GM23338 (cell line): ENCODE measurements at regions not wholly inside any gene's neighbourhood (a gene's known extent, or its start where the extent isn't known, plus 50 kb on each side); places are given as distances from the start of the nearest gene placed in this dataset.

ENCODE experiments used
- ATAC-seq: fragments of 200-7000 bp; cut with Tn5 transposase; 3 replicates; pipeline ENCODE4 v1.9.1; 2020
- DNase-seq: peaks from one replicate; pipeline ENCODE4 v3.0.0-alpha.2; 2015; ENCODE audit warnings: low spot score
- H2AFZ ChIP-seq: fragments of 200-600 bp; sonication (generic); 2 replicates; pipeline ENCODE4 v1.8.0; 2016; ENCODE audit warnings: antibody characterized with exemption, mild to moderate bottlenecking, moderate library complexity
- H3F3A ChIP-seq: fragments of 200-600 bp; sonication (generic); replicated peaks from 2 replicates; pipeline ENCODE4 v1.8.0; 2017; ENCODE audit warnings: antibody characterized with exemption, mixed run types, low read depth
- H3K27ac ChIP-seq: fragments of 200-600 bp; sonication (generic); 2 replicates; pipeline ENCODE4 v1.6.1; 2016; ENCODE audit warnings: low read depth
- H3K27me3 ChIP-seq: fragments of 200-600 bp; sonication (generic); 2 replicates; pipeline ENCODE4 v1.8.0; 2016; ENCODE audit warnings: mild to moderate bottlenecking, mixed run types, moderate library complexity; ENCODE audit not compliant: insufficient read depth
- H3K36me3 ChIP-seq: fragments of 200-600 bp; sonication (generic); 2 replicates; pipeline ENCODE4 v1.8.0; 2016; ENCODE audit warnings: mild to moderate bottlenecking; ENCODE audit not compliant: insufficient read depth
- H3K4me1 ChIP-seq: fragments of 200-600 bp; sonication (generic); 2 replicates; pipeline ENCODE4 v1.8.0; 2016; ENCODE audit warnings: mild to moderate bottlenecking, moderate library complexity; ENCODE audit not compliant: insufficient read depth
- H3K4me2 ChIP-seq: fragments of 200-600 bp; sonication (generic); 2 replicates; pipeline ENCODE4 v1.7.1; 2017; ENCODE audit warnings: mixed run types
- H3K4me3 ChIP-seq: fragments of 200-600 bp; sonication (generic); 2 replicates; pipeline ENCODE4 v1.6.1; 2016; ENCODE audit warnings: mixed run types
- H3K79me2 ChIP-seq: fragments of 200-600 bp; sonication (generic); replicated peaks from 2 replicates; pipeline ENCODE4 v1.8.0; 2017; ENCODE audit warnings: mild to moderate bottlenecking; ENCODE audit not compliant: insufficient read depth
- H3K9me2 ChIP-seq: fragments of 200-600 bp; sonication (generic); 2 replicates; pipeline ENCODE4 v1.8.0; 2017; ENCODE audit not compliant: insufficient read depth
- H4K20me1 ChIP-seq: fragments of 200-600 bp; sonication (generic); replicated peaks from 2 replicates; pipeline ENCODE4 v1.8.0; 2017; ENCODE audit warnings: mild to moderate bottlenecking; ENCODE audit not compliant: insufficient read depth
- H3K27ac Mint-ChIP-seq: 2 replicates; pipeline ENCODE4 v1.8.0; 2020; ENCODE audit warnings: inconsistent platforms, mild to moderate bottlenecking, moderate library complexity, mixed read lengths
- H3K27me3 Mint-ChIP-seq: 3 replicates; pipeline ENCODE4 v1.8.0; 2022; ENCODE audit warnings: low read depth, mild to moderate bottlenecking, moderate library complexity, mixed read lengths, inconsistent platforms; ENCODE audit not compliant: insufficient read depth, poor library complexity
- H3K36me3 Mint-ChIP-seq: 3 replicates; pipeline ENCODE4 v1.8.0; 2021; ENCODE audit warnings: low read depth, mild to moderate bottlenecking, inconsistent platforms, moderate library complexity, mixed read lengths
- H3K4me1 Mint-ChIP-seq: 3 replicates; pipeline ENCODE4 v1.8.0; 2020; ENCODE audit warnings: mild to moderate bottlenecking, inconsistent platforms, mixed read lengths
- H3K4me3 Mint-ChIP-seq: 3 replicates; pipeline ENCODE4 v1.8.0; 2021; ENCODE audit warnings: moderate library complexity, mild to moderate bottlenecking, inconsistent platforms, mixed read lengths
- H3K9me3 Mint-ChIP-seq: 3 replicates; pipeline ENCODE4 v1.8.0; 2020; ENCODE audit warnings: moderate library complexity, mild to moderate bottlenecking, inconsistent platforms, mixed read lengths
- CREB1 ChIP-seq: fragments of 250-450 bp; sonication (Bioruptor Pico); IDR thresholded peaks from 2 replicates; pipeline ENCODE4 v1.5.0; 2020; ENCODE audit warnings: low read depth, mild to moderate bottlenecking, moderate library complexity
- CTCF ChIP-seq, 2 experiments: fragments of 200-600 bp in 1 of 2; sonication (generic) in 1 of 2; conservative IDR thresholded peaks; 2 replicates each; pipeline versions ENCODE4 v1.5.1 to v1.6.1; 2016 to 2017; ENCODE audit warnings: antibody characterized with exemption in 2 of 2, low read depth in 2 of 2, mild to moderate bottlenecking in 2 of 2, moderate library complexity in 1 of 2
- ETS1 ChIP-seq: IDR thresholded peaks from 2 replicates; pipeline ENCODE4 v1.6.1; 2016; ENCODE audit warnings: antibody characterized with exemption
- EZH2 ChIP-seq: fragments of 200-600 bp; sonication (generic); IDR thresholded peaks from one replicate; pipeline ENCODE4 v1.8.0; 2017; ENCODE audit warnings: antibody characterized with exemption, mild to moderate bottlenecking, low read depth; ENCODE audit not compliant: unreplicated experiment
- EZH2phosphoT487 ChIP-seq: fragments of 200-600 bp; sonication (generic); IDR thresholded peaks from one replicate; pipeline ENCODE4 v1.8.1; 2018; ENCODE audit warnings: antibody characterized with exemption; ENCODE audit not compliant: unreplicated experiment
- JUNB ChIP-seq: IDR thresholded peaks from one replicate; pipeline ENCODE4 v1.6.1; 2016; ENCODE audit warnings: antibody characterized with exemption; ENCODE audit not compliant: unreplicated experiment
- NANOG ChIP-seq: IDR thresholded peaks from 2 replicates; pipeline ENCODE4 v1.6.1; 2016; ENCODE audit warnings: antibody characterized with exemption, borderline replicate concordance
- POLR2AphosphoS5 ChIP-seq: IDR thresholded peaks from 2 replicates; pipeline ENCODE4 v1.6.1; 2016; ENCODE audit warnings: antibody characterized with exemption, low read depth
- REST ChIP-seq: IDR thresholded peaks from one replicate; pipeline ENCODE4 v1.6.1; 2018; ENCODE audit warnings: antibody characterized with exemption; ENCODE audit not compliant: unreplicated experiment
- STAT1 ChIP-seq: IDR thresholded peaks from one replicate; pipeline ENCODE4 v1.6.1; 2016; ENCODE audit warnings: antibody characterized with exemption; ENCODE audit not compliant: unreplicated experiment
- ZNF114 ChIP-seq: fragments of 250-450 bp; sonication (Bioruptor Pico); IDR thresholded peaks from 2 replicates; pipeline ENCODE4 v1.5.0; 2020; ENCODE audit warnings: mild to moderate bottlenecking, moderate library complexity
- ZNF331 ChIP-seq: fragments of 250-450 bp; sonication (Bioruptor Pico); IDR thresholded peaks from 2 replicates; pipeline ENCODE4 v1.5.0; 2020; ENCODE audit warnings: low read depth, mild to moderate bottlenecking, moderate library complexity
- ZNF462 ChIP-seq: fragments of 250-450 bp; sonication (Bioruptor Pico); IDR thresholded peaks from 2 replicates; pipeline ENCODE4 v1.5.0; 2020; ENCODE audit warnings: mild to moderate bottlenecking, moderate library complexity

GRCh38 chr6:66970373-66970772, 1263.3 kb upstream of the EYS start:
- H3F3A ChIP-seq: no peaks in the 10 kb centered on the region
- H3K27me3 Mint-ChIP-seq: no peaks in the 10 kb centered on the region
- H3K4me3 Mint-ChIP-seq: no peak overlapping the region
- no peaks in the 10 kb centered on the region for H3K27me3 ChIP-seq
- ATAC-seq: no peak
- no peaks in the 10 kb centered on the region for H3K4me1 ChIP-seq
- TF ChIP-seq CREB1 (CRISPR knock-in tag) (no peak), ZNF462 (CRISPR knock-in tag) (no peak), ETS1 (no peak), CTCF (conservative IDR thresholded peaks at IDR 0.05; ENCODE audit: low read depth in 2 of 2) (no peak), POLR2AphosphoS5 (no peak), NANOG (no peak), EZH2 (no peak), REST (no peak), EZH2phosphoT487 (no peak), JUNB (no peak), STAT1 (no peak), ZNF331 (CRISPR knock-in tag) (no peak), ZNF114 (CRISPR knock-in tag) (no peak)
- H3K4me3 ChIP-seq: no peak overlapping the region
- no peak for DNase-seq
- no peaks in the 10 kb centered on the region for H3K36me3 Mint-ChIP-seq
- no peaks in the 10 kb centered on the region for H4K20me1 ChIP-seq
- H2AFZ ChIP-seq: no peak overlapping the region
- no peak overlapping the region for H3K4me2 ChIP-seq
- H3K4me1 Mint-ChIP-seq: no peaks in the 10 kb centered on the region
- no peak overlapping the region for H3K27ac Mint-ChIP-seq
- no peak overlapping the region for H3K27ac ChIP-seq
- no peaks in the 10 kb centered on the region; the same call in 2 of the 3 replicates for H3K9me3 Mint-ChIP-seq
- no peaks in the 10 kb centered on the region for H3K79me2 ChIP-seq
- no peaks in the 10 kb centered on the region for H3K9me2 ChIP-seq
- H3K36me3 ChIP-seq: no peaks in the 10 kb centered on the region
